ENCODE measurements at regions not wholly inside any gene's neighbourhood (a gene's known extent, or its start where the extent isn't known, plus 50 kb on each side); places are given as distances from the start of the nearest gene placed in this dataset.

DNA sequence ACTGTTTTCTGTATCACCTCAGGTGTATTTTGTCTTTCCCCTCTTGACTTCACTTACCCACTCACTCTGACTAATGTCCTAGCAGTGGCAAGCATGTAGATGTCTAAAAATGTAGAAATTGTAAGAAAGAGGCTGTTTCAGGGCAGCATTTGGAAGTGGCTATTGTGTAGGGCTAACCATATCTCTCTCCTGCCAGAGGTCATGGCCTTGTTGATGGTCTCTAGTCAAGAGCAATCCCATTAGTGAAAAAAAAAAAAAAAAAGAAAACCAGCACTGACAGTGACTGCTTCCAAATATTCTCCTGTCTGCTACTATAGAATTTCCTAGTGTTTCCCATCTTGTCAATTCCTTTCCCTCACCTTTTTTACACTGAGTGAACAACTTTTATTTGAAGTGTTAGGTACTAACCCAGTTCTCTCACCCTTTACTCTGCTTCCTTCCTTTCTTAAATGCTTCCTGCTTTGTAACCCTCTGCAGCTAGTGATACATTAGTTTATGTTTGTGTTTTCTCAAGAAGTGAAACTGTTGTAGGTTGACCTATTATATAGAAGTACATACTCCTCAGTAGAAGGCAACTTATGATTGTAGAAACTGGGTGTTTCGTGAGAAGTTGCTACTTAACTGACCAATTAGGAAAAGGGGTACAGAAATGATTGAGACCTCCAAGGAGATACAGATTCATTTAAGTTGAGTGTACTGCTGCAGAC is 174.1 kb upstream of the PTPRK start:
- TF ChIP-seq POLR2A (IDR thresholded peaks at IDR 0.05) = no peak
- TF ChIP-seq, protein P1, sequence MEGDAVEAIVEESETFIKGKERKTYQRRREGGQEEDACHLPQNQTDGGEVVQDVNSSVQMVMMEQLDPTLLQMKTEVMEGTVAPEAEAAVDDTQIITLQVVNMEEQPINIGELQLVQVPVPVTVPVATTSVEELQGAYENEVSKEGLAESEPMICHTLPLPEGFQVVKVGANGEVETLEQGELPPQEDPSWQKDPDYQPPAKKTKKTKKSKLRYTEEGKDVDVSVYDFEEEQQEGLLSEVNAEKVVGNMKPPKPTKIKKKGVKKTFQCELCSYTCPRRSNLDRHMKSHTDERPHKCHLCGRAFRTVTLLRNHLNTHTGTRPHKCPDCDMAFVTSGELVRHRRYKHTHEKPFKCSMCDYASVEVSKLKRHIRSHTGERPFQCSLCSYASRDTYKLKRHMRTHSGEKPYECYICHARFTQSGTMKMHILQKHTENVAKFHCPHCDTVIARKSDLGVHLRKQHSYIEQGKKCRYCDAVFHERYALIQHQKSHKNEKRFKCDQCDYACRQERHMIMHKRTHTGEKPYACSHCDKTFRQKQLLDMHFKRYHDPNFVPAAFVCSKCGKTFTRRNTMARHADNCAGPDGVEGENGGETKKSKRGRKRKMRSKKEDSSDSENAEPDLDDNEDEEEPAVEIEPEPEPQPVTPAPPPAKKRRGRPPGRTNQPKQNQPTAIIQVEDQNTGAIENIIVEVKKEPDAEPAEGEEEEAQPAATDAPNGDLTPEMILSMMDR (IDR thresholded peaks at IDR 0.05) = no peak

Measured in thyroid gland (tissue), 4 donors.